ENCODE measurements at regions not wholly inside any gene's neighbourhood (a gene's known extent, or its start where the extent isn't known, plus 50 kb on each side); places are given as distances from the start of the nearest gene placed in this dataset.

DNA sequence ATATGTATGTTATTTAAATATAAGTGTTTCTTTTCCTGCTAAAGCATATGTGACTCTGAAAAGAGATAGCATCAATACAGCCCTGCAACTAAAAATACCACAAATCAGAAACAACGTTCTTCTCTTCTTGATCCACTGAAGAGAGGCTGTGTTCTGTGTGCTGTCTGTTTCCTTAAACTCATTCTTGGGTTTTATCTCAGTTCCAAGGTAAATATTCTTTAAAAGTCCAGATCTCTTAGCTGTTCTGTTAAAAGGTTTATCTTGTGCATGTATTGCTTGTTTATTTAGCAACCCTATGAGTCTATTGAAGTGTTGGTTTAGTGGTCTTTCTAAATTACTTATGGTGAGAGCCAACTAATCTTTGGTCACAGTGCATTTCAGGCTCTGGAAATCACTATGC lies 173.3 kb upstream of the NT5C1B start:
- H3K27ac ChIP-seq (ENCODE audit: low read length) = no peak overlapping the region

DNA sequence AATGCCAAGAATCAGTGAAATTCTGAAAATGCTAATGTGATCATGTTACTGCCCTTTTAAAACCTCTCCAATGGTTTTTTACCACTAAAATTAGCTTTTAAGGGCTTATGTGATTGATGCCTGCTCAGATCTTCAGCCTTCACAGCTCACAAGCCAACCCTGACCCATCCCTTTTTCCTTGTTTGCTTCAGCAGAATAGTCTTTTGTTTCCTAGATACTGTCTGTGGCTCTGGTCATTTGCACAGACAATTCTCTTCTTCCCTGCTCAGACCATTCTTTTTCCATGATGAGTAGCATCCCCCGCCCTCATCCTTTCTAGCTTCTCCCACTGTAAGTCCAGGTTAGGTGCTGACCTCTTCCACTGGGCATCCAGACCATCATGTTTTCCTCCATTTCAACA lies 164.9 kb upstream of the NT5C1B start:
- no peaks in the 10 kb centered on the region for H3K9me3 ChIP-seq (ENCODE audit: insufficient read depth, low read length)

More for the DNA sequence above, 173.3 kb upstream of the NT5C1B start:
- Histone ChIP-seq H3K4me2 (ENCODE audit: low read length) (no peak overlapping the region), H3K4me1 (ENCODE audit: low read length) (no peaks in the 10 kb centered on the region), H4K20me1 (ENCODE audit: insufficient read depth, low read length) (no peaks in the 10 kb centered on the region), H3K4me3 (ENCODE audit: low read length) (no peak overlapping the region), H3K9me3 (ENCODE audit: insufficient read depth, low read length) (no peaks in the 10 kb centered on the region), H2AFZ (ENCODE audit: low read depth, low read length) (no peak overlapping the region), H3K79me2 (ENCODE audit: low read length) (no peaks in the 10 kb centered on the region), H3K36me3 (replicated peaks; ENCODE audit: low read depth, low read length) (no peaks in the 10 kb centered on the region), H3K27me3 (ENCODE audit: low read depth, low read length) (no peaks in the 10 kb centered on the region), H3K9ac (ENCODE audit: low read length) (no peak overlapping the region)
- no peak for TF ChIP-seq EZH2phosphoT487 (IDR thresholded peaks at IDR 0.05; ENCODE audit: low read depth)
- TF ChIP-seq, protein P1, sequence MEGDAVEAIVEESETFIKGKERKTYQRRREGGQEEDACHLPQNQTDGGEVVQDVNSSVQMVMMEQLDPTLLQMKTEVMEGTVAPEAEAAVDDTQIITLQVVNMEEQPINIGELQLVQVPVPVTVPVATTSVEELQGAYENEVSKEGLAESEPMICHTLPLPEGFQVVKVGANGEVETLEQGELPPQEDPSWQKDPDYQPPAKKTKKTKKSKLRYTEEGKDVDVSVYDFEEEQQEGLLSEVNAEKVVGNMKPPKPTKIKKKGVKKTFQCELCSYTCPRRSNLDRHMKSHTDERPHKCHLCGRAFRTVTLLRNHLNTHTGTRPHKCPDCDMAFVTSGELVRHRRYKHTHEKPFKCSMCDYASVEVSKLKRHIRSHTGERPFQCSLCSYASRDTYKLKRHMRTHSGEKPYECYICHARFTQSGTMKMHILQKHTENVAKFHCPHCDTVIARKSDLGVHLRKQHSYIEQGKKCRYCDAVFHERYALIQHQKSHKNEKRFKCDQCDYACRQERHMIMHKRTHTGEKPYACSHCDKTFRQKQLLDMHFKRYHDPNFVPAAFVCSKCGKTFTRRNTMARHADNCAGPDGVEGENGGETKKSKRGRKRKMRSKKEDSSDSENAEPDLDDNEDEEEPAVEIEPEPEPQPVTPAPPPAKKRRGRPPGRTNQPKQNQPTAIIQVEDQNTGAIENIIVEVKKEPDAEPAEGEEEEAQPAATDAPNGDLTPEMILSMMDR (IDR thresholded peaks at IDR 0.05; ENCODE audit: low read depth, low read length) = no peak

DNA sequence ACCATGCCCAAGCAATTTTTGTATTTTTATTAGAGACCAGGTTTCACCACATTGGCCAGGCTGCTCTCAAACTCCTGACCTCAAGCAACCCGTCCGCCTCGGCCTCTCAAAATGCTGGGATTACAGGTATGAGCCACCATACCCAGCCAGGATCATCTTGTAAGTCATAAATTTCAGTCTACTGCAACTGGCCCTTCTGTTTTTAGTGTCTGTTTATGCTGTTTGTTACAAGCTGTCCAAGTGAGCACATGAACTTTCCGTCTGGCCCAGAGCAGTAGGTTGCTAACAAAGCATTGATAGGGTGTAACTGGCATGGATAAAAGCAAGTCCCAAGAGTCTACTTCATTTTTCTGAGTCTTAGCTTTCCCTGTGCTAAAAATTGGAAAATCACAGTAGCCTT lies 164.4 kb upstream of the NT5C1B start:
- H3K9ac ChIP-seq (ENCODE audit: low read length) = no peak overlapping the region
- H2AFZ ChIP-seq (ENCODE audit: low read depth, low read length) = no peak overlapping the region
- TF ChIP-seq EZH2phosphoT487 (IDR thresholded peaks at IDR 0.05; ENCODE audit: low read depth) = no peak
- TF ChIP-seq, protein P1 (IDR thresholded peaks at IDR 0.05; ENCODE audit: low read depth, low read length) = no peak
- peaks cover 4% of the 10 kb centered on the region; the same call in 1 of the 2 replicates for H3K27me3 ChIP-seq (ENCODE audit: low read depth, low read length)
- H3K27ac ChIP-seq (ENCODE audit: low read length) = no peak overlapping the region
- no peaks in the 10 kb centered on the region for H3K36me3 ChIP-seq (replicated peaks; ENCODE audit: low read depth, low read length)
- no peaks in the 10 kb centered on the region for H3K4me1 ChIP-seq (ENCODE audit: low read length)
- no peaks in the 10 kb centered on the region for H3K79me2 ChIP-seq (ENCODE audit: low read length)
- no peak overlapping the region for H3K4me2 ChIP-seq (ENCODE audit: low read length)
- no peak overlapping the region for H3K4me3 ChIP-seq (ENCODE audit: low read length)
- H3K9me3 ChIP-seq (ENCODE audit: insufficient read depth, low read length) = no peaks in the 10 kb centered on the region
- no peaks in the 10 kb centered on the region for H4K20me1 ChIP-seq (ENCODE audit: insufficient read depth, low read length)

More for the DNA sequence above, 164.9 kb upstream of the NT5C1B start:
- H3K4me3 ChIP-seq (ENCODE audit: low read length) = no peak overlapping the region
- no peak overlapping the region for H3K4me2 ChIP-seq (ENCODE audit: low read length)
- no peak overlapping the region for H2AFZ ChIP-seq (ENCODE audit: low read depth, low read length)
- no peaks in the 10 kb centered on the region for H4K20me1 ChIP-seq (ENCODE audit: insufficient read depth, low read length)
- no peaks in the 10 kb centered on the region for H3K4me1 ChIP-seq (ENCODE audit: low read length)
- H3K9ac ChIP-seq (ENCODE audit: low read length) = no peak overlapping the region
- H3K79me2 ChIP-seq (ENCODE audit: low read length) = no peaks in the 10 kb centered on the region
- H3K36me3 ChIP-seq (replicated peaks; ENCODE audit: low read depth, low read length) = no peaks in the 10 kb centered on the region
- no peak overlapping the region for H3K27ac ChIP-seq (ENCODE audit: low read length)
- no peak for TF ChIP-seq EZH2phosphoT487 (IDR thresholded peaks at IDR 0.05; ENCODE audit: low read depth)
- TF ChIP-seq, protein P1 (IDR thresholded peaks at IDR 0.05; ENCODE audit: low read depth, low read length) = no peak
- peaks cover 4% of the 10 kb centered on the region; the same call in 1 of the 2 replicates for H3K27me3 ChIP-seq (ENCODE audit: low read depth, low read length)

DNA sequence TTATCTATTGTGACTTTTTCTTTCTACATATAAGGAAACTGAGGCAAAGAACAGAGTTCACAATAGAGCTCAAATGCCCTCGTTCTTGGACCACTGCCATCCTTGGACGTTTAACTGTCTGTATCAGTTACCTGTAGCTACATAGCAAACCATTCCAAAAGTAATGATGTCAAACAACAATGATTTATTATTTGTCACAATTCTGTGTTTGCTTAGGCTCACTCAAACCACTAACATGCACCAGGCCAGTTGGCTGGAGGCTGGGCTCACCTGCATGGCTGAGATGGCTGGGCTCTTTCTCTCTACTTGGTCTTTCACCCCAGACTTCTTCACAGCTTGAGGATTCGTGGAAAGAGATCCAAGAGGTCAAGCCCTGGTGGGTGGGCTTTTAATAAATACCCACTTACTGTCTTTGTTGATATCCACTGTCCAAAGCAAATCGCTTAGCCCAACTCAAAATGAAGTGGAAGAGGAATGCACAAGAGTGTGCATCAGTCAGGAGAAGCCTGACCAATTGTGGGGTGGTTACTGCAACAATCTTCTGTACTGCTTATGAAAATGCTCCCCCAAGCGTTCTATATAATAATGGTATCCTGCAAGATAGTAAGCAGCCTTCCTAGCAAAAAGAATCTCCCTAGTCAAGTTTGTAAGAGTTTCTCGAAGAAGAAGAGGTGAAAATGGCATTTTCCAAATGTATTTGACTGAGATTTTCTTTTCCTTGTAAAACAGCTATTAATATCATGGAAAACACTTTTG lies 163.5 kb upstream of the NT5C1B start:
- H3K4me3 ChIP-seq (ENCODE audit: low read length) = no peak overlapping the region
- no peaks in the 10 kb centered on the region for H3K36me3 ChIP-seq (replicated peaks; ENCODE audit: low read depth, low read length)
- H3K9me3 ChIP-seq (ENCODE audit: insufficient read depth, low read length) = no peaks in the 10 kb centered on the region
- H3K4me2 ChIP-seq (ENCODE audit: low read length) = no peak overlapping the region
- H3K79me2 ChIP-seq (ENCODE audit: low read length) = no peaks in the 10 kb centered on the region
- no peaks in the 10 kb centered on the region for H4K20me1 ChIP-seq (ENCODE audit: insufficient read depth, low read length)
- H3K4me1 ChIP-seq (ENCODE audit: low read length) = no peaks in the 10 kb centered on the region
- TF ChIP-seq, protein P1 (IDR thresholded peaks at IDR 0.05; ENCODE audit: low read depth, low read length) = peak; percentile 40
- no peak for TF ChIP-seq EZH2phosphoT487 (IDR thresholded peaks at IDR 0.05; ENCODE audit: low read depth)
- H3K27ac ChIP-seq (ENCODE audit: low read length) = no peak overlapping the region
- H2AFZ ChIP-seq (ENCODE audit: low read depth, low read length) = no peak overlapping the region
- no peak overlapping the region for H3K9ac ChIP-seq (ENCODE audit: low read length)
- peaks cover 4% of the 10 kb centered on the region; the same call in 1 of the 2 replicates for H3K27me3 ChIP-seq (ENCODE audit: low read depth, low read length)
